DMS53 treated with DMSO at 0.1 percent for 48 hours (cell line): ENCODE measurements at regions not wholly inside any gene's neighbourhood (a gene's known extent, or its start where the extent isn't known, plus 50 kb on each side); places are given as distances from the start of the nearest gene placed in this dataset.

Source experiments
- DNase-seq: peaks from one replicate; lab custom pipeline; 2025; ENCODE audit not compliant: unreplicated experiment; lab: John Stamatoyannopoulos, UW

GRCh38 chr1:81128079-81128478, 672.7 kb upstream of the ADGRL2 start:
- DNase-seq, result no peak

GRCh38 chr1:81126989-81127581, 673.6 kb upstream of the ADGRL2 start:
- no peak for DNase-seq

GRCh38 chr1:81125672-81126071, 675.1 kb upstream of the ADGRL2 start:
- no peak for DNase-seq

- no peak for DNase-seq
These were observed 679.4 kb upstream of the ADGRL2 start for GRCh38 chr1:81121306-81121705.

- no peak for DNase-seq
These were observed 681.4 kb upstream of the ADGRL2 start for GRCh38 chr1:81119319-81119718.

DNA sequence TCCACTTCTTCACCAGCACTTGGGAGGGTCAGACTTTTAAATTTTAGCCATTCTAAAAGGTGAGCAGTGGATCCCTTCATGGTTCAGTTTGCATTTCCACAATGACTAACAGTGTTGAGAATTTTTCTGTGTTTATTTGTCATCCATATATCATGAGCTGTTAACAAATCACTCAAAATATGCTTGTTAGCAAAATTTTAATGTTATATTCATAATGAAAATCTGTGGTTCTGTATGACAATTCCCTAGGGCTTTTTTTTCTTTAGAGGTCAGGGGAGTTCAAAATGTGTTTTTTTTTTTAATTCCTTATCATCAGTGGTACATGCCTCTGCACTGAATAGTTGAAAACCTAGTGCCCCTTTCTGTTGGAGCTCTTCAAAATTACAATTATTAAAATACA, 682.2 kb upstream of the ADGRL2 start:
- DNase-seq, result no peak

- DNase-seq, result no peak
These were observed 685.3 kb upstream of the ADGRL2 start for GRCh38 chr1:81115422-81115821.

GRCh38 chr1:81114191-81114590, 686.5 kb upstream of the ADGRL2 start:
- no peak for DNase-seq

DNA sequence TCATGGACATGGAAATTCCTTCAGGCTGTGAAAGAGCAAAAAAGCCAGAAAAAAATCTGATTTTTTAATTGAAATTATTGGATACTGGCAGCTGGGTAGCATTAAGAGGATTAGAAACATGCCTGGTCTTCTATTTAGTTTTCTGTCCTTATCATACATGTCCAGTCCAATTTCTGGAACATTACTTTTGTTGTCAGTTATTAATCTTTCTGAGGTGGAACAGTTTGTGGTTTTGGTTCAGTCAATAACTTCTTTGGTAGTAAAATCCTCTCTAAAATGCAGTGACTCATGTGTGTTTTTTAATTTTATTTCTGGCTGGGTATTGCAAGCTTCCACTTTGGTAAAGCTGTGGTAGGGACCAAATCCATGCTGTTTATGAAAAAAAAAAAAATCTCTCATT, 687.0 kb upstream of the ADGRL2 start:
- no peak for DNase-seq

GRCh38 chr1:81111818-81112217, 688.9 kb upstream of the ADGRL2 start:
- no peak for DNase-seq

DNA sequence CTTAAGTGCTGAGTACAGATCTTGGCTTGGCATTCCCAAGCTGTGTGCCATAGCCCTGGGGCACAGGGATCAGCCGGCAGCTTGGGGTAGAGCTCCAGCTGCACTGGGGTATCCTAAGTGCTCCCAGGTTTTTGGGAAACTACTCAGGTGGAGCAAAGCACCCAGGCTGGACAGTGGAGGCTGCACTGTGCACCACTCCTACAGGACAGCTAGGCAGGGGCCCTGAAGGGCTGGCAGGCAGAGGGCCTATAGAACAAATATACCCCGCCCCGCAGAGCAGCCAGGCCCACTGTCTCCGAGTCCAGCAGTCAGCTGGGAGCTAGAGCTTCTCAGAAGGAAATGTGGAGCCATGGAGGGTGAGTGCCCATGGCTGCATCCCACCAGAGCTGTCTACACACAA, 691.7 kb upstream of the ADGRL2 start:
- no peak for DNase-seq

- no peak for DNase-seq
These were observed 702.9 kb upstream of the ADGRL2 start for GRCh38 chr1:81097860-81098259.

DNA sequence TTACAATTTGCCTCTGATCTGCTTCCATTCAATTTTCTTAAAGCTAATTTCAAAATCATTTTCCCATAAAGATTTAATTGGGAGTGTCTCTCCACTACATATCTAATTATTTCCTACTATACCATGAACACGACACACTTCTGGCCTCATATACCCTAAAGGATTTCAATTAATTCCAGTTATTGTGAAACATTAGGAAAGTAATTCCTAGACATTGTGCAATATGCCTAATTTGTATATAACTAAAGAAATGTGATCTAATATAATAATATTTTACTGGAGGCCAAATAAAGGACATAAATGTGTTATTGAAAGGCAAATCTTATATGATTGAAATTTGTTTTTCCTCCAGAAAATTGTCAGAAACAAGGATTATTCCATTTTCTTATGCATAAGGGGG, 727.2 kb upstream of the ADGRL2 start:
- no peak for DNase-seq

GRCh38 chr1:81071969-81072753, 728.6 kb upstream of the ADGRL2 start:
- DNase-seq, result no peak

DNA sequence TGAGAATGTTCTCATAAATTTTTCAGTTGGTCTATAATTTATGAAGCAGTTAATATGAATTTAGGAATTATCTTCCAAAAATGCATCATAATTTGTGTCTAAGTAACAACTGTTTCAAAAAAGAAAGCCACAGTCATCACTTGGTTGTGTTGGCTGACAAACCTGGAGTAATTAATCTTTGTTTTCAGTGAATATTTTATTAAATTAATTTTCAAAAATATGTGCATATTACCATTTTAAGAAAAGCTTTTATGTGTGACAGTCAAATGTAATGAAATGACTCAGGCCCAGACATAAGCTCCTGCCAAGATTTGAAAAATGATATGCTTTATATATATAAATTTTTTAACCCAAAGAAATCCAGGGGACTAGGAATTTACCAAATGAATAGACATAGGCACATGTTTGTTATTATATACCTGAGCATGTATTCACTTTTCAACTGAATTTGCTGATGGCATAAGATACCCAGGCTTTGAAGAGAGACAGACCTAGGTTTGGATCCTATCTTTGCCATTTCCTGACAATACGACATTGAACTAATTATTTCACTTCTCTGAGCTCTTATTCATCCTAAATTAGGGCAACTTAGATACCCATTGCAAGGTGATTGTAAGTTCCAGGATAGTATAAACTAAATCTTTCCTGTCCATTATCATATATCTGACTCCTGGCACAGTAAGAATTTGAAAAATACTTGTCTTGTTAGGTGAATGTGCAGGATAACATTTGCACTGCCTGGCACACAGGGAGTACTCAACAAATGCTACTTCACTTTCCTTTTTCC, 729.5 kb upstream of the ADGRL2 start:
- no peak for DNase-seq

GRCh38 chr1:81069856-81070255, 730.9 kb upstream of the ADGRL2 start:
- DNase-seq, result no peak

DNA sequence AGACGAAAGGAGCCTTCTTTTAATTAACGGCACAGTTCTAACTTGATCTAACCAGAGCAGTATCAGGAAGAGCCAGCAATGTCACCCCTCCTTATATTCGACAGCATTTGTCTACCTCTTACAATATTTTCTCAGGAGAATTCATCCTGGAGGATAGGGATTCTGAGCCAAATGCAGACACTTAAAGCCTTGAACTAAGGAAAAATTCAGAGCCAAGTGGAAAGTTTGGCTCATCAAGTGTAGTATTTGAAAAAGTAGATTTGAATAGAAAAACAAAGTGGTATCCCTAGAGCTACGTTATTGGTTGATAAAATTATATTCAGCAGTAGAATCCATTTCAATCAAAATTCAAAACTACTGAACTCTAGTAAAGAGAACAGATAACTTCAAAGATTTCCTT, 732.0 kb upstream of the ADGRL2 start:
- DNase-seq, result no peak

- no peak for DNase-seq
These were observed 746.9 kb upstream of the ADGRL2 start for GRCh38 chr1:81053826-81054225.

- no peak for DNase-seq
These were observed 748.6 kb upstream of the ADGRL2 start for GRCh38 chr1:81052162-81052561.

DNA sequence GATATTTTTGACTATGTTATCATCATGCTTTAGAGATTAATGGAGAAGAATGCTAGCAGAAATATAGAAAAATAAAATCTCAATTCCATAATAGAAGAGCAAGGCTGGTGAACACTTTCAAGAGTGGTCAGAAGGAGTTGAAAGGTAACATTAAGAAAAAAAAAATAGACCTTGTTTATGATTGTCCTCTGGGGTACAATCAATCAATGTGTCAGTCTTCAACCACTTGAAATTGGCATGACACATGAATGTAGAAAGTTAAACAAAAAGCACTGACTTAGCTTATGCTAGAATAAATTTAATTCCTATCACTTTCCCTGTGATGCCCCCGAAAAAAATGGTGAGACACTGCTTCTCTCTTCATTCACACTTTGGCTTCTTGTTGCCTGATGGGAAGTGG, 750.3 kb upstream of the ADGRL2 start:
- DNase-seq, result no peak

DNA sequence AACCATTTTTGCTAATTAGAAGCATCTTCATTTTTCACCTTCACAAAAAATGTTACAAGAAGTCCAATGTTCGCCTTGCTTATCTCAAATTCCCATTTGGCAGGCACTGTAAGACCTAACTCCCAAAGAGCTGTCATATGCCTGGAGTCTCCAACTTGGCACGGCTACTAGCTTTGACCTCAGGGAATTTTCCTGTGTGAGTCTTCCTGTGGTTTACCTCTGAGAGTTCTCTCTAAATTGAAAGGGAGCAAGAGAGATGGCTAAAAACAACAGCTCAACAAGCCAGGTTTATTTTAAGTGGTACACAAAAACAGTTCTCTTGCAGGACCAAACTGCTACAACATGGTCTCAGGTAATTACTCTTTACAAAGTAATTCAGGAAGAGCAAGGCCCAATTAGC, 756.0 kb upstream of the ADGRL2 start:
- no peak for DNase-seq

GRCh38 chr1:81042225-81042624, 758.5 kb upstream of the ADGRL2 start:
- no peak for DNase-seq
